ENCODE measurements at regions not wholly inside any gene's neighbourhood (a gene's known extent, or its start where the extent isn't known, plus 50 kb on each side); places are given as distances from the start of the nearest gene placed in this dataset.

DNA sequence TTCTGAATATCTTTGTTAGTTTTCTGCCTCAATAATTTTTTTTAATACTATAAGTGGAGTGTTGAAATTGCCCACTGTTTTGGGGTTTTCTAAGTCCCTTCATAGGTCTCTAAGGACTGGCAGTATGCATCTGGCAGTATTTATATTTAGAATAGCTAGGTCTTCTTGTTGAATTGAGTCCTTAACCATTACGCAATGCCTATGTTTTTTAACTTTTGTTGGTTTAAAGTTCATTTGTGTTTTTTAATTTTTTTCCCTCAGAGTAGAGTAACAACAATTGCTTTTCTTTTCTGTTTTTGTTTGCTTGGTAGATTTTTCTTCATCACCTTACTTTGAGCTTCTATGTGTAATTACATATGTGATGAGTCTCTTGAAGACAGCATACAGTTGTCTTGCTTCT, 375.9 kb upstream of the EYS start:
- H3K4me3 ChIP-seq (ENCODE audit: low read depth, low read length): no peak overlapping the region
- TF ChIP-seq, protein P1, sequence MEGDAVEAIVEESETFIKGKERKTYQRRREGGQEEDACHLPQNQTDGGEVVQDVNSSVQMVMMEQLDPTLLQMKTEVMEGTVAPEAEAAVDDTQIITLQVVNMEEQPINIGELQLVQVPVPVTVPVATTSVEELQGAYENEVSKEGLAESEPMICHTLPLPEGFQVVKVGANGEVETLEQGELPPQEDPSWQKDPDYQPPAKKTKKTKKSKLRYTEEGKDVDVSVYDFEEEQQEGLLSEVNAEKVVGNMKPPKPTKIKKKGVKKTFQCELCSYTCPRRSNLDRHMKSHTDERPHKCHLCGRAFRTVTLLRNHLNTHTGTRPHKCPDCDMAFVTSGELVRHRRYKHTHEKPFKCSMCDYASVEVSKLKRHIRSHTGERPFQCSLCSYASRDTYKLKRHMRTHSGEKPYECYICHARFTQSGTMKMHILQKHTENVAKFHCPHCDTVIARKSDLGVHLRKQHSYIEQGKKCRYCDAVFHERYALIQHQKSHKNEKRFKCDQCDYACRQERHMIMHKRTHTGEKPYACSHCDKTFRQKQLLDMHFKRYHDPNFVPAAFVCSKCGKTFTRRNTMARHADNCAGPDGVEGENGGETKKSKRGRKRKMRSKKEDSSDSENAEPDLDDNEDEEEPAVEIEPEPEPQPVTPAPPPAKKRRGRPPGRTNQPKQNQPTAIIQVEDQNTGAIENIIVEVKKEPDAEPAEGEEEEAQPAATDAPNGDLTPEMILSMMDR (IDR thresholded peaks at IDR 0.05; ENCODE audit: borderline replicate concordance, insufficient read depth, low read depth, low read length): no peak

GRCh38 chr6:66068907-66069306, 361.9 kb upstream of the EYS start:
- TF ChIP-seq, protein P1 (IDR thresholded peaks at IDR 0.05; ENCODE audit: borderline replicate concordance, insufficient read depth, low read depth, low read length): no peak
- no peak overlapping the region for H3K4me3 ChIP-seq (ENCODE audit: low read depth, low read length)

GRCh38 chr6:66068033-66068432, 361.0 kb upstream of the EYS start:
- no peak overlapping the region for H3K4me3 ChIP-seq (ENCODE audit: low read depth, low read length)
- TF ChIP-seq, protein P1 (IDR thresholded peaks at IDR 0.05; ENCODE audit: borderline replicate concordance, insufficient read depth, low read depth, low read length): no peak

DNA sequence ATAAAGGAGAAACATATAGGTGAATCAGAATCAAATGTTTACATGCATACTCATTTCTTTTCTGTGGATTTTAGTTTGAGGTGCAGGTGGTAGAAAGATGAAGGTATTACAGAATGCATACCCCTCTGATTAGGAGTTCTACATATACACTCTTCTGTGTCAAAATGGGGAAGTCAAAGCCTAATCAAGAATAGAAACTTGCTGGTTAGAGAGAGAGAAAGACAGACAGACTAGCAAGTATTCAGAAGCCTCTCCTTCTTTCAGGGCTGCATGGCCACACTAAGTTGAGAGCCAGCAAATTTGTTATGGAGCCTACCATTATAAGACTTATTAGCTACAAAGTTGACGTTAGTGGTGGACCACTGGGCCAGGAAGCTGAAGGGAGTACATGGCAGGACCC, 358.3 kb upstream of the EYS start:
- TF ChIP-seq, protein P1 (IDR thresholded peaks at IDR 0.05; ENCODE audit: borderline replicate concordance, insufficient read depth, low read depth, low read length): no peak
- H3K4me3 ChIP-seq (ENCODE audit: low read depth, low read length): no peak overlapping the region

DNA sequence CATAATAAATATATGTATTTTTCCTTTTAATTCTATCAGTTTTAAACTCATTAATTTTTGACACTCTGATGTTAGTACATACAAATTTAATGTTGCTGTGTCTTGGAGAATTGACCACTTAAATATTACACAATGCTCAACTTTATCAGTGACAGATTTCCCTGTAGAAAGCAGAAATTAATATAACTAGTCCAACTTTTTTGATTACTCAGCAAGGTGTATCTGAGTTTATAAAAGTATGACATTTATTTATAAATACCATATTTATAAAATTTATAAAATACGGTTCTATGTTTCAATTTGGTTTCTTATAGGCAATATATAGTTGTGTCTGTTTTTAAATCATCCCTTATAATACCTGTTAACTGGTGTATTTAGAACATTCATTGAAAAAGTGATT, 350.0 kb upstream of the EYS start:
- TF ChIP-seq, protein P1 (IDR thresholded peaks at IDR 0.05; ENCODE audit: borderline replicate concordance, insufficient read depth, low read depth, low read length): no peak

GRCh38 chr6:66054967-66055366, 347.9 kb upstream of the EYS start:
- H3K4me3 ChIP-seq (ENCODE audit: low read depth, low read length): no peak overlapping the region
- TF ChIP-seq, protein P1 (IDR thresholded peaks at IDR 0.05; ENCODE audit: borderline replicate concordance, insufficient read depth, low read depth, low read length): no peak

More for the DNA sequence above, 350.0 kb upstream of the EYS start:
- no peak overlapping the region for H3K4me3 ChIP-seq (ENCODE audit: low read depth, low read length)

GRCh38 chr6:66051812-66052211, 344.8 kb upstream of the EYS start:
- TF ChIP-seq, protein P1 (IDR thresholded peaks at IDR 0.05; ENCODE audit: borderline replicate concordance, insufficient read depth, low read depth, low read length): no peak

More at GRCh38 chr6:66051812-66052211, 344.8 kb upstream of the EYS start:
- no peak overlapping the region for H3K4me3 ChIP-seq (ENCODE audit: low read depth, low read length)

Data from GM12875 (cell line).